ENCODE measurements at regions not wholly inside any gene's neighbourhood (a gene's known extent, or its start where the extent isn't known, plus 50 kb on each side); places are given as distances from the start of the nearest gene placed in this dataset.

DNA sequence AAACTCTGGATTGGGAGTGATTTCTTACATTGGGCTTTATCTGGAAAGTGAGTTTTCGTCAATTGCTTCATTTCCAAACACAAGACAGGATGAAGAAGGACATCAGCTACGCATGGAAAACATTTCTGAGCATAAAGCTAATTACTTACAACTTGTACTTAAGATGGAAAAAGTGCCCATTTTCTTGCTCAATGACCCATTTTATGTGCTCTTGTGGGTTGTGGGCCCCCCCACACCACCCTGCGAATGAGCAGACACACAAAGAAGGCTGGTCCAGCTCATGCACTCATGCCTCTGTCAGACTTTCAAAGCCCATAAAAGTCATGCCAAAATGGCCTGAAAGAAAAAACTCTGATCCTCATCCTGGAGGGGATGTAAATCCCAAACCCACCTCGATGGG, 663.0 kb downstream of the AJAP1 start:
- Histone ChIP-seq H3K9me3 (replicated peaks in 1 of 2; ENCODE audit: control insufficient read depth in 2 of 2, insufficient read depth in 1 of 2, low read depth in 1 of 2, low read length in 2 of 2) (no peaks in the 10 kb centered on the region), H4K91ac (ENCODE audit: low read depth, low read length, poor library complexity) (no peak overlapping the region), H2AK5ac (ENCODE audit: low read depth, low read length) (no peak overlapping the region), H2BK5ac (ENCODE audit: low read length) (no peak overlapping the region), H3K27ac (replicated peaks; ENCODE audit: low read length) (no peak overlapping the region), H3K79me1 (ENCODE audit: low read depth, low read length) (no peaks in the 10 kb centered on the region), H3K4me2 (ENCODE audit: insufficient read depth, low read length, poor library complexity, severe bottlenecking) (no peak overlapping the region), H2AFZ (ENCODE audit: low read length) (no peak overlapping the region), H3K23ac (ENCODE audit: low read depth, low read length, poor library complexity) (no peak overlapping the region), H2BK120ac (ENCODE audit: low read depth, low read length) (no peak overlapping the region), H2BK12ac (ENCODE audit: low read length) (no peak overlapping the region), H3K14ac (ENCODE audit: low read length) (no peak overlapping the region), H3K18ac (ENCODE audit: low read length) (no peak overlapping the region), H3K36me3 (replicated peaks in 1 of 2; ENCODE audit: control insufficient read depth in 2 of 2, insufficient read depth in 2 of 2, low read length in 2 of 2) (no peaks in the 10 kb centered on the region), H2BK15ac (ENCODE audit: low read length) (no peak overlapping the region), H3K27me3 (ENCODE audit: control insufficient read depth in 3 of 3, insufficient read depth in 3 of 3, low read depth in 1 of 3, low read length in 3 of 3) (no peaks in the 10 kb centered on the region), H3K9ac (ENCODE audit: low read depth, low read length, poor library complexity) (no peak overlapping the region), H3K4me1 (ENCODE audit: control insufficient read depth in 2 of 2, insufficient read depth in 1 of 2, low read depth in 1 of 2, low read length in 2 of 2) (peaks cover 0 to 6% of the 10 kb centered on the region in 2 donors), H3K4ac (ENCODE audit: low read length) (no peak overlapping the region), H4K8ac (ENCODE audit: low read depth, low read length) (no peak overlapping the region), H3K4me3 (ENCODE audit: low read length in 2 of 2) (no peak overlapping the region)
- DNase-seq (ENCODE audit: low spot score): no peak
- no CpG with 5 or more reads among the region's 4 CpGs for WGBS, 2 donors (ENCODE audit: extremely low coverage in 2 of 2, insufficient read length in 2 of 2, insufficient replicate concordance in 1 of 2)

DNA sequence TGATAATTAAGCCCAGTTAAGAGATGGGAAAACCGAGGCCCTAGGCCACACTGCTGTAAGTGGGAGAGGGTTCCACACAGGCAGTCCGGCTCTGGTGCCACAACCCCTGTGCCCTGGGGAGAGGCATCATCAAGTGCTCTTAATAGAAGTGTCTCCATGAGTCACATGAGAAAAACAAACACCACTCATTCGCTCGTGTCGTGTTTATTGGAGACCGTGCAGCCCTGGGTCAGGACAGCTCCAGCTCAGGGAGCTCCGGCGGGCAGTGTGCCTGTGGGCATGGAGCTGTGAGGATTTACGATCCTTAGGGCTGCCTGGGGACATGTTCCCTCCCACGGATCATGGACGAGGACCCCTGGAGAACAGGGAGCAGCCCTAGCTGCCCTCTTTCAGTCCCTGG, 658.5 kb downstream of the AJAP1 start:
- Histone ChIP-seq H2BK120ac (ENCODE audit: low read depth, low read length) (no peak overlapping the region), H3K4ac (ENCODE audit: low read length) (no peak overlapping the region), H3K9me3 (replicated peaks in 1 of 2; ENCODE audit: control insufficient read depth in 2 of 2, insufficient read depth in 1 of 2, low read depth in 1 of 2, low read length in 2 of 2) (no peaks in the 10 kb centered on the region), H3K36me3 (replicated peaks in 1 of 2; ENCODE audit: control insufficient read depth in 2 of 2, insufficient read depth in 2 of 2, low read length in 2 of 2) (no peaks in the 10 kb centered on the region), H3K23ac (ENCODE audit: low read depth, low read length, poor library complexity) (no peak overlapping the region), H2AFZ (ENCODE audit: low read length) (no peak overlapping the region), H3K9ac (ENCODE audit: low read depth, low read length, poor library complexity) (no peak overlapping the region), H3K4me1 (ENCODE audit: control insufficient read depth in 2 of 2, insufficient read depth in 1 of 2, low read depth in 1 of 2, low read length in 2 of 2) (peaks cover 0 to 16% of the 10 kb centered on the region in 2 donors), H4K8ac (ENCODE audit: low read depth, low read length) (no peak overlapping the region), H3K27ac (replicated peaks; ENCODE audit: low read length) (no peak overlapping the region), H2BK15ac (ENCODE audit: low read length) (peak overlapping the region; percentile 34), H2BK12ac (ENCODE audit: low read length) (peak overlapping the region; percentile 67), H2AK5ac (ENCODE audit: low read depth, low read length) (peak overlapping the region; percentile 16), H2BK5ac (ENCODE audit: low read length) (no peak overlapping the region), H3K27me3 (ENCODE audit: control insufficient read depth in 3 of 3, insufficient read depth in 3 of 3, low read depth in 1 of 3, low read length in 3 of 3) (no peaks in the 10 kb centered on the region), H4K91ac (ENCODE audit: low read depth, low read length, poor library complexity) (no peak overlapping the region), H3K4me3 (ENCODE audit: low read length in 2 of 2) (no peak overlapping the region), H3K79me1 (ENCODE audit: low read depth, low read length) (no peaks in the 10 kb centered on the region), H3K4me2 (ENCODE audit: insufficient read depth, low read length, poor library complexity, severe bottlenecking) (no peak overlapping the region), H3K18ac (ENCODE audit: low read length) (peak overlapping the region; percentile 6), H3K14ac (ENCODE audit: low read length) (no peak overlapping the region)
- no peak for DNase-seq (ENCODE audit: low spot score)
- WGBS, 2 donors (ENCODE audit: extremely low coverage in 2 of 2, insufficient read length in 2 of 2, insufficient replicate concordance in 1 of 2): no CpG with 5 or more reads among the region's 11 CpGs

DNA sequence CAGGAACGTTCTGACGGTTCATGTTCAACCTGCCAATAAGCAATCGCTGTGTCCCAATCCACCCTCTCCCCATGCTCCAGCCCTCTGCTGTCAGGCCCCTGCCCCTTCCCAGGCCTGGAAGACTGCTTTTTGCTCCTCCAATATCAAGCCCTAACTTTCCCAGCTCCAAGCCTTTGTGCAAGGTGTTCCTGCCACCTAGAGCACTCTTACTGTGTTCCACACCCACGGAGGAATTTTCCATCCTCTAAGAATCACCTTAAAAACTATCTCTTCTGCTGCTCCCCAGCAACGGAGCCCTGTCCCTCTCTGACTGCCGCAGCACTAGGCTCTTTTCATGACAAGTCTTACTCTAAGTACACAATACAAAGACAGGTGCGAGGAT, 657.9 kb downstream of the AJAP1 start:
- no peak overlapping the region for H2BK12ac ChIP-seq (ENCODE audit: low read length)
- no peak overlapping the region for H2BK5ac ChIP-seq (ENCODE audit: low read length)
- H3K27ac ChIP-seq (replicated peaks; ENCODE audit: low read length): peak overlapping the region; percentile 60
- H3K4me3 ChIP-seq (ENCODE audit: low read length in 2 of 2): no peak overlapping the region
- WGBS, 2 donors (ENCODE audit: extremely low coverage in 2 of 2, insufficient read length in 2 of 2, insufficient replicate concordance in 1 of 2): no CpG with 5 or more reads among the region's 7 CpGs
- no peaks in the 10 kb centered on the region for H3K79me1 ChIP-seq (ENCODE audit: low read depth, low read length)
- no peak overlapping the region for H2BK120ac ChIP-seq (ENCODE audit: low read depth, low read length)
- H3K9ac ChIP-seq (ENCODE audit: low read depth, low read length, poor library complexity): peak overlapping the region; percentile 7
- peaks cover 0 to 16% of the 10 kb centered on the region in 2 donors for H3K4me1 ChIP-seq (ENCODE audit: control insufficient read depth in 2 of 2, insufficient read depth in 1 of 2, low read depth in 1 of 2, low read length in 2 of 2)
- H3K4me2 ChIP-seq (ENCODE audit: insufficient read depth, low read length, poor library complexity, severe bottlenecking): no peak overlapping the region
- no peak overlapping the region for H2AK5ac ChIP-seq (ENCODE audit: low read depth, low read length)
- H4K8ac ChIP-seq (ENCODE audit: low read depth, low read length): no peak overlapping the region
- no peak overlapping the region for H2BK15ac ChIP-seq (ENCODE audit: low read length)
- H3K27me3 ChIP-seq (ENCODE audit: control insufficient read depth in 3 of 3, insufficient read depth in 3 of 3, low read depth in 1 of 3, low read length in 3 of 3): no peaks in the 10 kb centered on the region
- DNase-seq (ENCODE audit: low spot score): no peak
- H3K9me3 ChIP-seq (replicated peaks in 1 of 2; ENCODE audit: control insufficient read depth in 2 of 2, insufficient read depth in 1 of 2, low read depth in 1 of 2, low read length in 2 of 2): no peaks in the 10 kb centered on the region
- H3K4ac ChIP-seq (ENCODE audit: low read length): no peak overlapping the region
- no peak overlapping the region for H3K23ac ChIP-seq (ENCODE audit: low read depth, low read length, poor library complexity)
- no peak overlapping the region for H2AFZ ChIP-seq (ENCODE audit: low read length)
- no peak overlapping the region for H3K14ac ChIP-seq (ENCODE audit: low read length)
- no peaks in the 10 kb centered on the region for H3K36me3 ChIP-seq (replicated peaks in 1 of 2; ENCODE audit: control insufficient read depth in 2 of 2, insufficient read depth in 2 of 2, low read length in 2 of 2)
- H4K91ac ChIP-seq (ENCODE audit: low read depth, low read length, poor library complexity): peak overlapping the region; percentile 44
- H3K18ac ChIP-seq (ENCODE audit: low read length): peak overlapping the region; percentile 78

DNA sequence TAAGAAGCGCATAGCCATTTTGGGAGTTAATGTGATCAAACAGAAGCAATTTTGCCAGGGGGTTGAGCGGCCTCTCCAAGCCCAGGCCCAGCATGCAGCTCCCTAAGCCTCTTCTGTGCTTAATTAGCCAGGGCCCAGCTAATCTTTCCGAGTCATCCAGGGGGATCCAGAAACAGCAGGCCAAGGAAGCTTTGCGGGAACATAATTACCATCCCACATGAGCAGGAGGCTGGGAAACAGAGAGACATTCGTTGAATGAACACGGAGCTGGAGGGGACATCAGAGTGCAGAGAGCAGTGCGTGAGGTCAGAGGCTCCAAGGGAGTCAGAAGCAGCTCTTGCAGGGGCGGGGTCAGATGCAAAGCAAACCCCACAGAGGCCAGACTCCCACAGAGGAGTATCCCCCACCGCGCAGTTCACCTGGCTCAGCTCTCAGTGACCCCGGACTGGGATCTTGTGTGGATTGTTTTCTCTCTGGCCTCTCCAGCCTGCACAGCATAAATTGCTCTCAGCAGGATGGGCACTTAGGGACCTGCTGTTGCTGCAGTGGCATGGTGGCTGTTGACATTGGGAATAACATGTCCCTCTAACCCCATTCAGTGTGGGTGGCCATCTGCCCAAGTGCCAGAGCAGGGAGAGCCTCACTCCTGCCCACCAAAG, 657.4 kb downstream of the AJAP1 start:
- no peak overlapping the region for H3K4me3 ChIP-seq (ENCODE audit: low read length in 2 of 2)
- H2AK5ac ChIP-seq (ENCODE audit: low read depth, low read length): no peak overlapping the region
- no peak overlapping the region for H2BK12ac ChIP-seq (ENCODE audit: low read length)
- no peak overlapping the region for H2BK5ac ChIP-seq (ENCODE audit: low read length)
- peaks cover 0 to 16% of the 10 kb centered on the region in 2 donors for H3K4me1 ChIP-seq (ENCODE audit: control insufficient read depth in 2 of 2, insufficient read depth in 1 of 2, low read depth in 1 of 2, low read length in 2 of 2)
- no peaks in the 10 kb centered on the region for H3K27me3 ChIP-seq (ENCODE audit: control insufficient read depth in 3 of 3, insufficient read depth in 3 of 3, low read depth in 1 of 3, low read length in 3 of 3)
- H3K18ac ChIP-seq (ENCODE audit: low read length): peak overlapping the region; percentile 78
- H3K9ac ChIP-seq (ENCODE audit: low read depth, low read length, poor library complexity): peak overlapping the region; percentile 7
- no peak overlapping the region for H3K4ac ChIP-seq (ENCODE audit: low read length)
- no peaks in the 10 kb centered on the region for H3K9me3 ChIP-seq (replicated peaks in 1 of 2; ENCODE audit: control insufficient read depth in 2 of 2, insufficient read depth in 1 of 2, low read depth in 1 of 2, low read length in 2 of 2)
- H3K4me2 ChIP-seq (ENCODE audit: insufficient read depth, low read length, poor library complexity, severe bottlenecking): no peak overlapping the region
- peak; percentile 59 for DNase-seq (ENCODE audit: low spot score)
- H3K27ac ChIP-seq (replicated peaks; ENCODE audit: low read length): peak overlapping the region; percentile 60
- no peak overlapping the region for H2BK15ac ChIP-seq (ENCODE audit: low read length)
- WGBS, 2 donors (ENCODE audit: extremely low coverage in 2 of 2, insufficient read length in 2 of 2, insufficient replicate concordance in 1 of 2): no CpG with 5 or more reads among the region's 11 CpGs
- H3K23ac ChIP-seq (ENCODE audit: low read depth, low read length, poor library complexity): no peak overlapping the region
- H2AFZ ChIP-seq (ENCODE audit: low read length): no peak overlapping the region
- H3K36me3 ChIP-seq (replicated peaks in 1 of 2; ENCODE audit: control insufficient read depth in 2 of 2, insufficient read depth in 2 of 2, low read length in 2 of 2): no peaks in the 10 kb centered on the region
- H2BK120ac ChIP-seq (ENCODE audit: low read depth, low read length): no peak overlapping the region
- no peak overlapping the region for H4K8ac ChIP-seq (ENCODE audit: low read depth, low read length)
- no peak overlapping the region for H3K14ac ChIP-seq (ENCODE audit: low read length)
- no peaks in the 10 kb centered on the region for H3K79me1 ChIP-seq (ENCODE audit: low read depth, low read length)
- H4K91ac ChIP-seq (ENCODE audit: low read depth, low read length, poor library complexity): peak overlapping the region; percentile 44
